BJ (cell line): ENCODE measurements at regions not wholly inside any gene's neighbourhood (a gene's known extent, or its start where the extent isn't known, plus 50 kb on each side); places are given as distances from the start of the nearest gene placed in this dataset.
"Not testable (repeated sequence)": the region's sequence is repeated elsewhere in the genome, so short reads cannot be mapped to it uniquely, and the experiment has no call there.

Experiments
- CTCF ChIA-PET: fragments of 350-600 bp; formaldehyde crosslinking; extraction: SDS; loops from one replicate; lab custom pipeline; 2021; ENCODE audit warnings: antibody characterized with exemption, inconsistent platforms; lab: Yijun Ruan, JAX
- POLR2A ChIA-PET: fragments of 300-600 bp; sonication (Branson Sonifier 250); formaldehyde crosslinking; extraction: SDS; loops from one replicate; lab custom pipeline; 2021; ENCODE audit warnings: antibody characterized with exemption; lab: Charles Lee
- DNase-seq: peaks from one replicate; pipeline ENCODE4 v3.0.0-alpha.2; 2011; ENCODE audit warnings: low read depth
- H3K27me3 ChIP-seq: 2 replicates; pipeline ENCODE4 v1.6.0; 2011; ENCODE audit warnings: low read length; ENCODE audit not compliant: control insufficient read depth, insufficient read depth
- H3K36me3 ChIP-seq: 2 replicates; pipeline ENCODE4 v1.5.1; 2011; ENCODE audit warnings: low read length; ENCODE audit not compliant: control insufficient read depth, insufficient read depth
- H3K4me3 ChIP-seq: 2 replicates; pipeline ENCODE4 v1.5.1; 2011; ENCODE audit warnings: low read depth, mild to moderate bottlenecking, control low read depth, low read length
- TF ChIP-seq, protein P1 (sequence below): IDR thresholded peaks from 2 replicates; pipeline ENCODE4 v1.5.1; 2011; ENCODE audit warnings: low read depth, mild to moderate bottlenecking, control low read depth, inconsistent platforms, low read length, moderate library complexity; ENCODE audit not compliant: insufficient read depth

DNA sequence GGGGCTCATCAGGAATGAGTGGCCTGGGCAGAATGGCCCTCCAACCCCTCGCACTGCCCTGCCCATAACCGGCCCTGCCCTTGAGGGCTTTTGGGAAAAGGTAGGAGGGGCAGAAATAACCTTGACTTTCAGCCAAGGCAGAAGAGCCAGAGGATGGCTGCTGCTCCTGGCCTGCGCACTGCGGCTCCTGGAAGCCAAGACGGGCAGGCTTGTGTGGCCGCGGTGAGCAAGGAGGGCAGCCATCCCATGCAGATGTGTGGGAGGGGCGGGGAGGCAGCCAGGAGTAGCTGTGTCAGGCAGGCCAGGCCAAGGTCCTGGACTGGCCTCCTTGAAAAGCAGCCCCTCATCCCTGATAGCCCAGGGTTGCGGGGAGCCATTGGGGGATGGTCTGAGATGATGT is 57.6 kb upstream of the URI1 start:
- Histone ChIP-seq H3K4me3 (no peak overlapping the region), H3K27me3 (no peaks in the 10 kb centered on the region; the same call in 1 of the 2 replicates), H3K36me3 (no peaks in the 10 kb centered on the region)
- POLR2A ChIA-PET, result no interaction called here
- no peak for DNase-seq
- CTCF ChIA-PET, result no interaction called here
- TF ChIP-seq, protein P1, sequence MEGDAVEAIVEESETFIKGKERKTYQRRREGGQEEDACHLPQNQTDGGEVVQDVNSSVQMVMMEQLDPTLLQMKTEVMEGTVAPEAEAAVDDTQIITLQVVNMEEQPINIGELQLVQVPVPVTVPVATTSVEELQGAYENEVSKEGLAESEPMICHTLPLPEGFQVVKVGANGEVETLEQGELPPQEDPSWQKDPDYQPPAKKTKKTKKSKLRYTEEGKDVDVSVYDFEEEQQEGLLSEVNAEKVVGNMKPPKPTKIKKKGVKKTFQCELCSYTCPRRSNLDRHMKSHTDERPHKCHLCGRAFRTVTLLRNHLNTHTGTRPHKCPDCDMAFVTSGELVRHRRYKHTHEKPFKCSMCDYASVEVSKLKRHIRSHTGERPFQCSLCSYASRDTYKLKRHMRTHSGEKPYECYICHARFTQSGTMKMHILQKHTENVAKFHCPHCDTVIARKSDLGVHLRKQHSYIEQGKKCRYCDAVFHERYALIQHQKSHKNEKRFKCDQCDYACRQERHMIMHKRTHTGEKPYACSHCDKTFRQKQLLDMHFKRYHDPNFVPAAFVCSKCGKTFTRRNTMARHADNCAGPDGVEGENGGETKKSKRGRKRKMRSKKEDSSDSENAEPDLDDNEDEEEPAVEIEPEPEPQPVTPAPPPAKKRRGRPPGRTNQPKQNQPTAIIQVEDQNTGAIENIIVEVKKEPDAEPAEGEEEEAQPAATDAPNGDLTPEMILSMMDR, result no peak

DNA sequence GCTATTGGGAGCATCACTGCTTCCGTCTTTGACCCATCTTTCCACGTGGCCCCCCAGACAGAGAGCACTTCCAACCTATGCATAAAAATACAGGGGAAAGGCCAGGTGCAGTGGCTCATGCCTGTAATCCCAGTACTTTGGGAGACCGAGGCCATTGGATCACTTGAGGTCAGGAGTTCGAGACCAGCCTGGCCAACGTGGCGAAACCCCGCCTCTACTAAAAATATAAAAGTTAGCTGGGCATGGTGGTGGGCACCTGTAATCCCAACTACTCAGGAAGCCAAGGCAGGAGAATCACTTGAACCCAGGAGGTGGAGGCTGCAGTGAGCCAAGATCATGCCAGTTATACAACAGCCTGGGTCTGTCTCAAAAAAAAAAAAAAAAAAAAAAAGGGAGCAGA is 55.9 kb upstream of the URI1 start:
- POLR2A ChIA-PET, H3K36me3 ChIP-seq, H3K4me3 ChIP-seq, H3K27me3 ChIP-seq, DNase-seq: not testable (repeated sequence)
- CTCF ChIA-PET, result interaction anchor here (1.0 to 2.1 kb wide), 2 partner anchors 13 to 18 kb away, joined by 4 to 5 read pairs; no protein-coding TSS in a partner anchor

DNA sequence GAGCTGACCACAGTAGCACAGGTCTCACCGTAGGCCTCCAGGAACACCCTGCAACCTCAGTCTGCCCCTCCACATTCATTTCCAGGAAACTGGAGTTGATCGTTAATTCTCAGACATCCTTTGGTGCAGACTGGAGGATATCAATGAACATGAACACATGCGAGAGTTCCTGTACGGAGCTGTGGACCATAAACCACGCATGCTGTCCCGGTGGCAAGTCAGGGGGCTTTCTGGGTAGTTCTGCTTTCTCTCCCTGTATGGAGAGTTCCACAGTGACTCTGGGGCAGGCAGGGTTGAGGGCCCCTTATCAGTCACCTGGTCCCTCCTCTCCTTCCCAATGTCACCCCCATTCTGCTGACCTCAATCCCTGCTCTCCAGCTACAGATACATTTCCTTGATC is 55.5 kb upstream of the URI1 start:
- ChIA-PET CTCF (interaction anchor here (1.0 to 2.1 kb wide), 3 partner anchors 14 to 127 kb away, joined by 4 to 5 read pairs (median 4); no protein-coding TSS in a partner anchor), POLR2A (no interaction called here)
- Histone ChIP-seq H3K27me3 (no peaks in the 10 kb centered on the region), H3K36me3 (no peaks in the 10 kb centered on the region), H3K4me3 (no peak overlapping the region)
- no peak for DNase-seq
- TF ChIP-seq, protein P1, result no peak

DNA sequence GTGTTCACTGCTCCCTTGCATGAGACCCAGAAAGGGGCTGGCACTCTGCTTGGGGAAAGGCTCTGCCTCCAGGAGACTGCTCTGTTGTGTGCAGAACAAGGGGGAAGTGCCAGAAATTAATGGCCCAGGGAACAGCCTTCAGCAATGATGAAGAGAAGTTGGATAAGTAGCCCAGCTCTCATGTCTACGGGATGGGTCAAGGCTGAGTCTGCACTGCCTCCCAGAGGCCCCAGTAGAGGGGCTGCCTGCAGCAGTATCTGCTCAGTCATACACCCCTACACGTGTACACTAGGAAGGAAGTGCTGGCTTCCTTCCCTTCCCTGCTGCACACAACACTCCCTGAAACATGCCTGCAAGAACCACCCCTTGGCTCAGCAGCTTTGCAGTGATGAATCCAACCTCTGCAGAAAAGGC is 54.6 kb upstream of the URI1 start:
- TF ChIP-seq, protein P1, result no peak
- ChIA-PET POLR2A (no interaction called here), CTCF (interaction anchor here (0.8 to 1.4 kb wide), 2 partner anchors 15 to 127 kb away, joined by 3 to 4 read pairs; no protein-coding TSS in a partner anchor)
- no peaks in the 10 kb centered on the region for H3K27me3 ChIP-seq
- H3K36me3 ChIP-seq, result no peaks in the 10 kb centered on the region
- DNase-seq, result no peak
- no peak overlapping the region for H3K4me3 ChIP-seq

DNA sequence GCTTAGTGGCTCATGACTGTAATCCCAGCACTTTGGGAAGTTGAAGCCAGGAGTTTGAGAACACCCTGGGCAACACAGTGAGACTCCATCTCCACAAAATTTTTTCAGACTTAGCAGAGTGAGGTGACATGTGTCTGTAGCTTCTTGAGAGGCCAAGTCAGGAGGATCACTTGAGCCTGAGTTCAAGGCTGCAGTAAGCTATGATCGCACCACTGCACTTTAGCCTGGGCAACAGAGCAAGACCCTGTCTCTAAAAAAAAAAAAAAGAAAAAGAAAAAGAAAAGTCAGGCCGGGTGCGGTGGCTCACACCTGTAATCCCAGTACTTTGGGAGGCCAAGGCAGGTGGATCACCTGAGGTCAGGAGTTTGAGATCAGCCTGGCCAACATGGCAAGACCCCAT is 54.0 kb upstream of the URI1 start:
- H3K4me3 ChIP-seq, H3K36me3 ChIP-seq, DNase-seq, POLR2A ChIA-PET, H3K27me3 ChIP-seq: not testable (repeated sequence)
- CTCF ChIA-PET, result interaction anchor here (0.8 kb wide), 1 partner anchor 15 kb away, joined by 3 read pairs; no protein-coding TSS in a partner anchor

DNA sequence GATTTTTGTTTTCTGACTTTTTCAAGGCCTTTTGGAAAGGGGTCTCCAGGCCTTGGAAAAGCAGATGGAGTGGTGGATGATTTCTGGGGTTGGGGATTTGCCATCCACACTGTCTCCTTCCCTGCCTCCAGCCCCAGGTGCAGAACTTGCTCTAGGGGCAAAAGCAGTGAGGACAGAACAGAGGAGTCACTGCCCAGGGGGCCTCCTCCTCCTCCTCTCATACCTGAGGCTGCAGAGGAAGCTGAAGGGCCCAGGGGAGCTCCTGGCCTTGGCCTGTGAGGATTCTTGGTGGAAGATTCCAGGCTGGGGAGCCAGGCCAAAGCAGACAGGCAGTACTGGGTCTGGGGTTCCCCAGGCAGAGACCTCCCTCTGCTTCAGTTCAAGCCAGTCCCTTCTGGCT is 52.3 kb upstream of the URI1 start:
- CTCF ChIA-PET, result interaction anchor here (0.9 kb wide), 1 partner anchor 16 kb away, joined by 3 read pairs; no protein-coding TSS in a partner anchor
- TF ChIP-seq, protein P1, result no peak
- no peak for DNase-seq
- H3K27me3 ChIP-seq, result no peaks in the 10 kb centered on the region
- POLR2A ChIA-PET, result no interaction called here
- H3K4me3 ChIP-seq, result no peak overlapping the region
- no peaks in the 10 kb centered on the region for H3K36me3 ChIP-seq
